ENCODE measurements at regions not wholly inside any gene's neighbourhood (a gene's known extent, or its start where the extent isn't known, plus 50 kb on each side); places are given as distances from the start of the nearest gene placed in this dataset.

DNA sequence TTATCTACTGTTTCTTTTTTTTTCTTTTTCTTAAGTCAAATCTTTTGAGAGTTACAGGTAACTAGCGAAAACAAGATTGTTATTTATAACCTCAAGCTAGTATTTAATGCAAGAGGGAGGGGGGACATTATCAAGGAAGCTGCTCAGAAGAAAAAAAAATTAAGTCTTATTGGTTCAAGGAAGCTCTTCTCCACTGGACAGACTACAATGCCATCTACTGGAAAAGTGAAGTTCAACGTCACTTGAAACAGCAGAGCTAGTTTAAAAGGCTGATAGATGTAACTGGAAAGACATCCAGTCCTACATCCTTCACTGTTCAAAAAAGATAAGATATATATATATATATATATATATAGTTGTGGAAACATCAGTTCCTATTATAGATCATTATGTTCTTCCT, 418.0 kb upstream of the PSMD7 start:
- no peak overlapping the region for H3K4me3 ChIP-seq (ENCODE audit: low read depth, low read length)
- TF ChIP-seq CTCF (IDR thresholded peaks at IDR 0.05; ENCODE audit: low read depth, low read length), result peak; percentile 22; the same call in 1 of the 2 replicates

- H3K4me3 ChIP-seq (ENCODE audit: low read depth, low read length), result no peak overlapping the region
- no peak for TF ChIP-seq CTCF (IDR thresholded peaks at IDR 0.05; ENCODE audit: low read depth, low read length)
These were observed 419.5 kb upstream of the PSMD7 start for GRCh38 chr16:73877150-73877549.

DNA sequence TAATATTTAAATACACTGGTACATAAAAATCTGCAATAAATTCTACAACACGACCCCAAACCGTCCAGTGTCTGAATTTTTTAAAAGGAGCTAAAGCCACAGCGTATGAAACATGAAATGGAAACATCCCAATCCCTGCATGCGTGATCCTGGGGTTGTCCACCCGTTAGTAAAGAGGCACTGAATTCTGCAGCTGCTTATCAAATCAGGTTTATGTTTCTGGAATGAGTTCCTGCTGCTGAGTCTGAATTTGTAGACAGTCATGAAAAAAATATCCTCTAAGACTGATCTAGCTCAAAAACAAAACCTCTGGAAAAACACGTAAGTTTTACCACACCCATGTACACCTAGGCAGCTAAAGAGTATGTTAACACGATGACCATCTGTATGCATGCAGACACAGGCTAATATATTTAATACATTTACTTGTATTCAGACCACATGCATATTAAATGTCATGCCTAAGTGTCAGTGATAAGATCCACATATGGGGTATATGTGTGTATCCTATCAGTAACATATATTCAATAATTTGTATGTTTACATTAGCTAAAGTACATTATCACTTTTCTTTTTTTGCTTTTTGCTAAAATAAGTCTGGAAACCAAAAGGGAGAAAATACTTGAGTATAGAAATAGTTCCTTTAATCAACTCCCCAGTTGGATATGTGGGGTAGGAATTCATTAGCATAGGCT, 420.5 kb upstream of the PSMD7 start:
- TF ChIP-seq CTCF (IDR thresholded peaks at IDR 0.05; ENCODE audit: low read depth, low read length), result no peak
- H3K4me3 ChIP-seq (ENCODE audit: low read depth, low read length), result no peak overlapping the region

DNA sequence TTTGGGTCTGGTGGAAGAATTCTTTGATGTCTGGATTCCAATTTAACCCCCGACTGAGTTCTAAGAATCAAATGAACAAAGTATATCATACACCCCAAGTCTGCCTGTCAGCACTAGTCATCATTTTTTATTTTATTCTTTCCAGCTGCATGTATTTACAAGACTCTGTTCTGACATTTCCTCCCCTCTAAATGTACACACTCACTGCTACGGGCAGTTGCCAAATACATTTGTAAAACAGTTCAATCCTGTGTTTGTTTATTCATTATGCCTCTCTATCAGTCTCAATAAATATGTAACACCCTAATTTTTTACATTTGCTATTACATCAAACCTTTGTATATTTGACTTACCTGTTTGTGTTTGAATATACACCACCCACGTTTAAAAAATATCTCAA, 422.3 kb upstream of the PSMD7 start:
- TF ChIP-seq CTCF (IDR thresholded peaks at IDR 0.05; ENCODE audit: low read depth, low read length), result no peak
- no peak overlapping the region for H3K4me3 ChIP-seq (ENCODE audit: low read depth, low read length)

- H3K4me3 ChIP-seq (ENCODE audit: low read depth, low read length), result no peak overlapping the region
- no peak for TF ChIP-seq CTCF (IDR thresholded peaks at IDR 0.05; ENCODE audit: low read depth, low read length)
These were observed 423.0 kb upstream of the PSMD7 start for GRCh38 chr16:73873643-73874042.

DNA sequence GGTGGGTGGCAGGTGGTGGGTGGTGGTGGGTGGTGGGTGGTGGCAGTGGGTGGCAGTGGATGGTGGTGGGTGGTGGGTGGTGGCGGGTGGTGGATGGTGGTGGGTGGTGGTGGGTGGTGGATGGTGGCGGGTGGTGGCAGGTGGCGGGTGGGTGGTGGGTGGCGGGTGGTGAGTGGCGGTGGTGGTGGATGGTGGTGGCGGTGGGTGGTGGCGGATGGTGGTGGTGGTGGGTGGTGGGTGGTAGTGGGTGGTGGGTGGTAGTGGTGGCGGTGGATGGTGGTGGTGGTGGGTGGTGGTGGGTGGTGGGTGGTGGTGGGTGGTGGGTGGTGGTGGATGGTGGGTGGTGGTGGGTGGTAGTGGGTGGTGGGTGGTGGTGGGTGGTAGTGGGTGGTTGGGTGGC, 423.8 kb upstream of the PSMD7 start:
- no peak overlapping the region for H3K4me3 ChIP-seq (ENCODE audit: low read depth, low read length)
- TF ChIP-seq CTCF (IDR thresholded peaks at IDR 0.05; ENCODE audit: low read depth, low read length), result no peak

GRCh38 chr16:73871088-73871733, 425.4 kb upstream of the PSMD7 start:
- TF ChIP-seq CTCF (IDR thresholded peaks at IDR 0.05; ENCODE audit: low read depth, low read length), result no peak

More at GRCh38 chr16:73871088-73871733, 425.4 kb upstream of the PSMD7 start:
- H3K4me3 ChIP-seq (ENCODE audit: low read depth, low read length), result no peak overlapping the region

Measured in WI38 (cell line).